Smooth muscle cell (in vitro differentiated cells): ENCODE measurements at regions not wholly inside any gene's neighbourhood (a gene's known extent, or its start where the extent isn't known, plus 50 kb on each side); places are given as distances from the start of the nearest gene placed in this dataset.

Experiments used
- DNase-seq: peaks from one replicate; lab custom pipeline; 2025; ENCODE audit not compliant: unreplicated experiment; lab: John Stamatoyannopoulos, UW
- H2AFZ ChIP-seq: fragments of 200-600 bp; sonication (generic); 2 replicates; pipeline ENCODE4 v1.6.0; 2016; ENCODE audit warnings: antibody characterized with exemption, low read depth, mild to moderate bottlenecking
- H3F3A ChIP-seq: fragments of 200-600 bp; sonication (generic); 2 replicates; pipeline ENCODE4 v1.6.0; 2017; ENCODE audit warnings: antibody characterized with exemption, low read depth
- H3K27ac ChIP-seq: fragments of 200-600 bp; sonication (generic); 2 replicates; pipeline ENCODE4 v1.5.1; 2016; ENCODE audit warnings: low read depth, mild to moderate bottlenecking
- H3K27me3 ChIP-seq: fragments of 200-600 bp; sonication (generic); 2 replicates; pipeline ENCODE4 v1.6.1; 2016; ENCODE audit warnings: low read depth, mild to moderate bottlenecking
- H3K36me3 ChIP-seq: fragments of 200-600 bp; sonication (generic); 2 replicates; pipeline ENCODE4 v1.5.1; 2016; ENCODE audit warnings: low read depth
- H3K4me1 ChIP-seq: fragments of 200-600 bp; sonication (generic); 2 replicates; pipeline ENCODE4 v1.5.1; 2016; ENCODE audit warnings: low read depth
- H3K4me2 ChIP-seq: fragments of 200-600 bp; sonication (generic); 2 replicates; pipeline ENCODE4 v1.6.0; 2016; ENCODE audit warnings: mild to moderate bottlenecking
- H3K4me3 ChIP-seq: fragments of 200-600 bp; sonication (generic); 2 replicates; pipeline ENCODE4 v1.5.1; 2016; ENCODE audit warnings: mild to moderate bottlenecking
- H3K79me2 ChIP-seq: fragments of 200-600 bp; sonication (generic); 2 replicates; pipeline ENCODE4 v1.6.0; 2016; ENCODE audit warnings: low read depth, mild to moderate bottlenecking
- H3K9ac ChIP-seq: fragments of 200-600 bp; sonication (generic); 2 replicates; pipeline ENCODE4 v1.6.0; 2016; ENCODE audit warnings: low read depth
- H3K9me3 ChIP-seq: fragments of 200-600 bp; sonication (generic); replicated peaks from 2 replicates; pipeline ENCODE4 v1.5.1; 2016; ENCODE audit warnings: low read depth
- H4K20me1 ChIP-seq: fragments of 200-600 bp; sonication (generic); 2 replicates; pipeline ENCODE4 v1.6.0; 2016; ENCODE audit warnings: low read depth
- WGBS: methylation state at CpG from one replicate; pipeline ENCODE4 v1.1.7; 2016; ENCODE audit warnings: low lambda C conversion rate; 5-methylcytosine and 5-hydroxymethylcytosine counted together
- TF ChIP-seq, protein P1 (sequence below): fragments of 200-600 bp; sonication (generic); IDR thresholded peaks from 2 replicates; pipeline ENCODE4 v1.5.1; 2017; ENCODE audit warnings: borderline replicate concordance, mild to moderate bottlenecking, antibody characterized with exemption; ENCODE audit not compliant: insufficient read depth, poor library complexity, severe bottlenecking

DNA sequence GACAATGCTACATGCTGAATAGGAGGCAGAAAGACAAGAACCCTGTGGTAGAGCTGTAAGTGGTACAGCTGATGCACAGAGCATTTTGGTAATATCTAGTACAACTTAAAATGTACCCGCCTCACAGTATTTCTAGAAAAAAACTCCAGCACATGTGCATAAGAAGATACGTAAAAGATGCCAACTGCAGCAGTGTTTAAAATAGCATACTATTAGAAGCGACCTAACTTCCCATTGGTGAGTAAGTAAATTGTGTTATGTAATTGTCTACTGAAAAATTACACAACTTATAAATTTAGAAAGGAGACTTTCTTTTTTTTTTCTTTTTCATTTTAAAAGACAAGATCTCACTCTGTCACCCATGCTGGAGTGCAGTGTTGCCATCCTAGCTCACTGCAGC lies 114.3 kb upstream of the CAND1 start:
- DNase-seq = no peak
- Histone ChIP-seq H3K9ac (no peak overlapping the region), H3F3A (no peaks in the 10 kb centered on the region), H3K27ac (no peak overlapping the region), H2AFZ (no peak overlapping the region), H3K79me2 (no peaks in the 10 kb centered on the region), H4K20me1 (no peaks in the 10 kb centered on the region), H3K9me3 (no peaks in the 10 kb centered on the region), H3K36me3 (no peaks in the 10 kb centered on the region), H3K4me1 (no peaks in the 10 kb centered on the region), H3K4me3 (no peak overlapping the region), H3K27me3 (no peaks in the 10 kb centered on the region), H3K4me2 (no peak overlapping the region)
- TF ChIP-seq, protein P1, sequence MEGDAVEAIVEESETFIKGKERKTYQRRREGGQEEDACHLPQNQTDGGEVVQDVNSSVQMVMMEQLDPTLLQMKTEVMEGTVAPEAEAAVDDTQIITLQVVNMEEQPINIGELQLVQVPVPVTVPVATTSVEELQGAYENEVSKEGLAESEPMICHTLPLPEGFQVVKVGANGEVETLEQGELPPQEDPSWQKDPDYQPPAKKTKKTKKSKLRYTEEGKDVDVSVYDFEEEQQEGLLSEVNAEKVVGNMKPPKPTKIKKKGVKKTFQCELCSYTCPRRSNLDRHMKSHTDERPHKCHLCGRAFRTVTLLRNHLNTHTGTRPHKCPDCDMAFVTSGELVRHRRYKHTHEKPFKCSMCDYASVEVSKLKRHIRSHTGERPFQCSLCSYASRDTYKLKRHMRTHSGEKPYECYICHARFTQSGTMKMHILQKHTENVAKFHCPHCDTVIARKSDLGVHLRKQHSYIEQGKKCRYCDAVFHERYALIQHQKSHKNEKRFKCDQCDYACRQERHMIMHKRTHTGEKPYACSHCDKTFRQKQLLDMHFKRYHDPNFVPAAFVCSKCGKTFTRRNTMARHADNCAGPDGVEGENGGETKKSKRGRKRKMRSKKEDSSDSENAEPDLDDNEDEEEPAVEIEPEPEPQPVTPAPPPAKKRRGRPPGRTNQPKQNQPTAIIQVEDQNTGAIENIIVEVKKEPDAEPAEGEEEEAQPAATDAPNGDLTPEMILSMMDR = no peak
- WGBS = 63% methylated on average over 3 of the region's 3 CpGs

DNA sequence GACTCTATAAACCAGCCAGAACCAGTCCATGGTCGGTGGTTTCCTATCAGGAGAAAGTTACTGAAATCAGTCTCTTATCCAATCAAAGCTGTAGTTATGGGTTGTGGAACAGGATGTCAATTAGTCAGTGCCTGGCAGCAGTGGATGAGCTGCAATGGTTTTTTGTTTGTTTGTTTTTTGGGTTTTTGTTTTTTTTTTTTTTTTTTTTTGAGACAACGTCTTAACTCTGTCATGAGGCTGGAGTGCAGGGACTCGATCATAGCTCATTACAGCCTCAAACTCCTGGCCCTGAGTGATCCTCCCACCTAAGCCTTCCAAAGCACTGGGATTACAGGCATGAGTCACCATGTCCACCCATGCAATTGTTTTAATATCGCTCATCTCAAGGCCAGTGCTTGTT lies 113.3 kb upstream of the CAND1 start:
- Histone ChIP-seq H2AFZ (no peak overlapping the region), H3K27me3 (no peaks in the 10 kb centered on the region), H3K9me3 (no peaks in the 10 kb centered on the region), H3K4me3 (no peak overlapping the region), H3F3A (no peaks in the 10 kb centered on the region), H3K4me1 (no peaks in the 10 kb centered on the region), H3K9ac (no peak overlapping the region), H3K36me3 (no peaks in the 10 kb centered on the region), H3K79me2 (no peaks in the 10 kb centered on the region), H4K20me1 (no peaks in the 10 kb centered on the region), H3K27ac (no peak overlapping the region), H3K4me2 (peak overlapping the region; percentile 39)
- TF ChIP-seq, protein P1 = no peak
- WGBS = 5% methylated on average over 4 of the region's 4 CpGs
- DNase-seq = no peak

DNA sequence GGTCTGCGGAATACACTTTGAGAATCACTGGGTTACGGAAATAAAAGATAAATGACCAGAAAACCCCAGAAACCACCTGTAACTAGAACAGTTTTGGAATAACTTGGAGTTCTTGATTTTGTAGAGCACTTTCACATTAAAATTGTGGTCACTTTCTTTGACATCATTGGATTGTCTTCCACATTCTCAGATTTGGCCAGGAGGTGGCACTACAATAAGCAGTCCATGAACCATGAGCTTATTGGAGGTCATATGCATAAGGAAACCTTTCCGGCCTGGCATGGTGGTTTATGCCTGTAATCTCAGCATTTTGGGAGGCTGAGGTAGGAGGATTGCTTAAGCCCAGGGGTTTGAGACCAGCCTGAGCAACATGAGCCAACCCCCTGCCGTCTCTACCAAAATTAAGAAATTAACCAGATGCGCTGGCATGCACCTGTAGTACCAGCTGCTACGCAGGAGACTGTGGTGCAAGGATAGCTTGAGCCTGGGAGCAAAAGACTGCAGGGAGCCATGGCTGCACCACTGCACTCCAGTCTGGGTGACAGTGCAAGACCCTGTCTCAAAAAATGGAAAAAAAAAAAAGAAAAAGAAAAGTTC lies 107.7 kb upstream of the CAND1 start:
- H3K9ac ChIP-seq = no peak overlapping the region
- H3K4me1 ChIP-seq = no peaks in the 10 kb centered on the region
- no peaks in the 10 kb centered on the region for H3K9me3 ChIP-seq
- H3K36me3 ChIP-seq = no peaks in the 10 kb centered on the region
- TF ChIP-seq, protein P1 = peak; percentile 51
- H4K20me1 ChIP-seq = no peaks in the 10 kb centered on the region
- H2AFZ ChIP-seq = no peak overlapping the region
- H3K27me3 ChIP-seq = no peaks in the 10 kb centered on the region
- no peak overlapping the region for H3K27ac ChIP-seq
- 88% methylated on average over 6 of the region's 6 CpGs for WGBS
- H3K79me2 ChIP-seq = no peaks in the 10 kb centered on the region
- no peak overlapping the region for H3K4me3 ChIP-seq
- H3F3A ChIP-seq = no peaks in the 10 kb centered on the region
- DNase-seq = no peak
- H3K4me2 ChIP-seq = no peak overlapping the region

DNA sequence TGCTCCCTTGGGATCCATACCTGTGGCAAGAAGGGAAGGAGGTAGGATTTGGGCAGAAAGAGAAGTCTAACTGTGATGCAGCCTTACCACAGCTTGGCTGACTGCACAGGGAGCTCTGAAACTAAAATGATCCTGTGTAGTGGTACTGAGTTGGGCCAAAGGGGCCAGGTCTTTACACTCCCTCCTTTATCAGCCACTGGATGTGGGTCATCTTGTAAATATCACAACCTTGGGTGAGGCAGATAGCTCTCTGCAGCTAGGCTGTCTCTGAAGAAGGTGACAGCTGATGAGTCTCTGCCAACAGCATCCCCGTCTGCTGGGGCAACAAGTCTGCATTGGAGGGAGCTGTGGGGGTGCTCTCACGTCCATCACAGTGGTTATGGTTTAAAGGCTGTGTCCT lies 95.9 kb upstream of the CAND1 start:
- DNase-seq = no peak
- H2AFZ ChIP-seq = no peak overlapping the region
- no peak overlapping the region for H3K27ac ChIP-seq
- no peaks in the 10 kb centered on the region for H3K36me3 ChIP-seq
- H3K27me3 ChIP-seq = no peaks in the 10 kb centered on the region
- H4K20me1 ChIP-seq = no peaks in the 10 kb centered on the region
- no peak overlapping the region for H3K4me2 ChIP-seq
- no peaks in the 10 kb centered on the region for H3K79me2 ChIP-seq
- no peaks in the 10 kb centered on the region for H3K9me3 ChIP-seq
- WGBS = 67% methylated on average over 2 of the region's 2 CpGs
- TF ChIP-seq, protein P1 = no peak
- H3F3A ChIP-seq = no peaks in the 10 kb centered on the region
- no peak overlapping the region for H3K9ac ChIP-seq
- H3K4me1 ChIP-seq = no peaks in the 10 kb centered on the region
- H3K4me3 ChIP-seq = no peak overlapping the region
